ENCODE measurements at regions not wholly inside any gene's neighbourhood (a gene's known extent, or its start where the extent isn't known, plus 50 kb on each side); places are given as distances from the start of the nearest gene placed in this dataset.
"Not testable (repeated sequence)": the region's sequence is repeated elsewhere in the genome, so short reads cannot be mapped to it uniquely, and the experiment has no call there.

- DNase-seq (ENCODE audit: extremely low spot score, insufficient read length, low read depth) (no peak), FAIRE-seq (no peak)
These were observed 126.9 kb downstream of the MFAP3L start for GRCh38 chr4:169899295-169899694.

GRCh38 chr4:169898095-169898494 lies 128.1 kb downstream of the MFAP3L start:
- DNase-seq (ENCODE audit: extremely low spot score, insufficient read length, low read depth) (no peak), FAIRE-seq (no peak)

DNA sequence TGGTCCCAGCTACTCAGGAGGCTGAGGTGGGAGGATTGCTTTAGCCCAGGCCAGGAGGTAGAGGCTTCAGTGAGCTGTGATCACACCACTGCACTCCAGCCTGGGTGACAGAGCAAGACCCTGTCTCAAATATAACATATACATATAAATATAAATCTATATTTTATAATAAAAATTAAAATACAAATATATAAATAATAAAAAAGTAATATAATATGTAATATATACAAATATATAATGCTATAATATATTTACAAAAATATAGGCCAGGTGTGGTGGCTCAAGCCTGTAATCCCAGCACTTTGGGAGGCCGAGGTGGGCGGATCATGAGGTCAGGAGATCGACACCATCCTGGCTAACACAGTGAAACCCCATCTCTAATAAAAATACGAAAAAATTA lies 131.4 kb downstream of the MFAP3L start:
- DNase-seq (ENCODE audit: extremely low spot score, insufficient read length, low read depth); FAIRE-seq: not testable (repeated sequence)

DNA sequence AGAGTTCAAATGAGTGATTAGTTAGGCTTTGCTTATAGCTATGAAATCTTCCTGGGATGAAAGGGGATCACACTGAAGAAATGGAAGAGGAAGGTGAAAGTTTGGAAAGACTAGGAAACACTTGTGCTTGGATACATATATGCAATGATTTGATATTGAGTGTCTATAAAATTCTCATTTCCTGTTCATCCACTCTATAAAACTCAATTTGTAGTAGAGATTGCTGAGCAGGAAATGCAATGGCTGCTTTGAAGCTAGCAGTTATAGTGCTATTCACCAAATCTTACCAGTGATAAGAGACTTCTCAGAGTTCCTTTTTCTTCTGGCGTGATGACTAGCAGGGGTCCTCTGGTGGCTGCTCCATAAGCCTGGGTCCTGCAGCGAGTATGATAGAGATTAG lies 128.1 kb upstream of the HPF1 start:
- no peak for DNase-seq (ENCODE audit: extremely low spot score, insufficient read length, low read depth)
- FAIRE-seq, result no peak

DNA sequence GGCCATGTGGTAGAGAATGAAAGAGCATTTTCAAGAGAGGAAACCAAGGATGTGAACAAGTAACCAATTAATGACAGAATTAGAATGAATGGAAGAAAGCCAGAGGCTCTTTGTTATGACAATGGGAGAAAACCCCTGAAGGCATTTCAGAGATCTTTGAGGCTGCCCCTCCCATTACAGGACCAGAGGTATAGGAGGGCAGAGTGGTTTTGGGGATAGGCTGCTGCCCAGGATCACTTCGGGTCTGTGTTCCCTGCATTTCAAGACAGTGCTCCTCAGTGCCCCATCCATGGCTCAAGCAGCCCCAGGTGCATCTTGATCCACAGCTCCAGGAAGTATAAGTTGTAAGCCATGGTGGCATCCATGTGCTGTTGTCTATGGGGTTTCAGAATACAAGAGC lies 124.0 kb upstream of the HPF1 start:
- FAIRE-seq (no peak), DNase-seq (ENCODE audit: extremely low spot score, insufficient read length, low read depth) (no peak)

DNA sequence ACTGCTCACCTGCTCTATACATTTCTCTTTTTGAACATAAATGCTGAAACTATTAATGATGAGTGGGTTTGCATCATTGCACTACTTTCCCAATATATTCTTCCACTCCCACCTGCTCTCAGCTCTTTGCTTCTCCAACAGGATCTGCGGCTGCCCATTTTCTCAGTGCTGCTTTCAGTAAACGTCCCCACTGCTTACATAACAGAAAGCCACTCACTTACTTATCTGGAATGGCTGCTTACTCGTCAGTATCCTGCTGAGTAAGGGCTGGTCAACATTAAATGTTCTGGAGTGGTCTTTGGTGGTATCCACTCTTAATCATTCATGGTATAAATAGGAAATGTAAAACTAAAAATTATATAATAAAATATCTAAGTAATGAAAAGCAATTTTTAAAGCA lies 112.8 kb upstream of the HPF1 start:
- DNase-seq (ENCODE audit: extremely low spot score, insufficient read length, low read depth) (no peak), FAIRE-seq (no peak)

- FAIRE-seq, result no peak
- DNase-seq (ENCODE audit: extremely low spot score, insufficient read length, low read depth), result no peak
These were observed 111.7 kb upstream of the HPF1 start for GRCh38 chr4:169869490-169869889.

DNA sequence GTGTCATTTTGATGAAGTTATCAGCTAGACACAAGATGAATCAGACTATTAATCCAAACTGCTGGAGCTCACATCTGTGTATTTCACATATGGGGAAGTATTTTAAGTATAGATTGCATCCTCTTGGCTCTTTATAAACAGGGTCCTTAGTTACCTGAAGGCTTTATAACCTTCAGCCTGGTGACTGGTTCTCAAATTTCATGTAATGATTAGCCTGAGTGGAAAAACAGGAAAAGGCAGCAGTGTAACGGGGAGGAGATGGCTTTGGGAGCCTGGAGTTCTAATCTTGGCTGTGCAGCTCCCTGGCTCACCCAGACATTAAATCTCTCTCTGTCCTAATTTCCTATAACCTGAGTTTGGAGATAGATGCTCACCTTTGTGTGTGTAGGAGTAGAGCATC lies 103.8 kb upstream of the HPF1 start:
- no peak for FAIRE-seq

GRCh38 chr4:169859366-169860216 lies 101.8 kb upstream of the HPF1 start:
- no peak for DNase-seq (ENCODE audit: extremely low spot score, insufficient read length, low read depth)
- no peak for FAIRE-seq

More for the DNA sequence above, 103.8 kb upstream of the HPF1 start:
- DNase-seq (ENCODE audit: extremely low spot score, insufficient read length, low read depth), result no peak

DNA sequence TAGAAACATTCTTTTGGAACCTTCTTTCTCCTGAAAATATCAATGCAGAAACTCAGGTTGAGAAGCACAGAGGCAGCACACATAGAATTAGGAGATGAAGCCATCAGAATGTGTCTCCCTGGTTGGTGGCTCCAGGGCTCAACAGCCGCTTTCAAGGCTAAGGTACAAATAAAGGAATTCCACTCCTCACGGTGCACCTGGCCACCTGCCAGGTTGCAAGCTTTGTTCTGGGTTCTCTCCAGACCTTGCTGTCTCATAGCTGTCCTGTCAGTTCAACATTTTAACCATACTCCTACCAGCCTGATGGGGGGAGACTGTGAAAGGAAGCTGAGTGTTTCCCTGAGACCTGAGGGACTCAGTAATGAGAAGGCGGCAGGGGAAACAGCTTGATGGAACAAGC lies 96.3 kb upstream of the HPF1 start:
- FAIRE-seq, result no peak
- DNase-seq (ENCODE audit: extremely low spot score, insufficient read length, low read depth), result no peak

- no peak for FAIRE-seq
- DNase-seq (ENCODE audit: extremely low spot score, insufficient read length, low read depth), result no peak
These were observed 94.7 kb upstream of the HPF1 start for GRCh38 chr4:169852481-169852880.

GRCh38 chr4:169851750-169852149 lies 94.0 kb upstream of the HPF1 start:
- FAIRE-seq, result no peak
- DNase-seq (ENCODE audit: extremely low spot score, insufficient read length, low read depth), result no peak

- no peak for DNase-seq (ENCODE audit: extremely low spot score, insufficient read length, low read depth)
- no peak for FAIRE-seq
These were observed 91.7 kb upstream of the HPF1 start for GRCh38 chr4:169849456-169849855.

GRCh38 chr4:169848018-169848417 lies 90.3 kb upstream of the HPF1 start:
- DNase-seq (ENCODE audit: extremely low spot score, insufficient read length, low read depth) (no peak), FAIRE-seq (no peak)

GRCh38 chr4:169847171-169847570 lies 89.4 kb upstream of the HPF1 start:
- FAIRE-seq, result no peak
- no peak for DNase-seq (ENCODE audit: extremely low spot score, insufficient read length, low read depth)

GRCh38 chr4:169846396-169846795 lies 88.7 kb upstream of the HPF1 start:
- FAIRE-seq, result no peak
- no peak for DNase-seq (ENCODE audit: extremely low spot score, insufficient read length, low read depth)

DNA sequence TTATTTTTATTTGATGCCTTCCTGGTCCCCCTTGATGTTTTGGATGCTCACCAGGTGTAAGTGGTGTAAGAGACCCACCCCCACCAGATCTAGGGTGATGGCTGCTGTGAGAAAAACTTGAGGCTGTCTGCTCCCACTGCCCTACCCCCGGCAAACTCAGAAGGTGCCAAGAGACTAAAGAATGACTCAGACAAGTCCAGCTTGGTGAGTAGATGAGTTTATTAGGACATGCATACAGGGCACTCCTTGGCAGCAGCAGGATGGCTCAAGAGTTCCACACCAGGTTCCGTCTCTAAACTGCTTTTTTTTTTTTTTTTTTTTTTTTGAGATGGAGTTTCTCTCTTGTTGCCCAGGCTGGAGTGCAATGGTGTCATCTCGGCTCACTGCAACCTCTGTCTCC lies 84.0 kb upstream of the HPF1 start:
- no peak for FAIRE-seq

DNA sequence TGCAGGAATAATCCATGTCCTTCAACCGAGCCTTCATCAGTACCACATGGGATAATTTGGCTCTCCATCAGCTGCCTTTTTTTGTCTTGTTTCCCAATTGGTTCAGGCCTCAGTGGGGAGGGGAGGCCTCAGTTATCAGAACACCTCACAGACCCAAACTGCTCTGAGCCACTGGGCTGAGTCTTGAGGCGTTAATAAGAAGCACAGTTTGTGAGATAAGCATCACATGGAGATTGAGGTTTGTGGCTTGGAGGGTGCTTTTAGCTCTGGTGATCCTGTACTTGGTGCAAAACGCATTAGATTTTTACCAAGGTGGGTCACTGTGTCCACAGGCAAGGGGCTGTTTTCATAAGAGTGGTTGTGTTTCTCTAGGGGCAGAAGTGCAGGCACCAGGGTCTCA lies 82.8 kb upstream of the HPF1 start:
- DNase-seq (ENCODE audit: extremely low spot score, insufficient read length, low read depth) (no peak), FAIRE-seq (no peak)

More for the DNA sequence above, 84.0 kb upstream of the HPF1 start:
- no peak for DNase-seq (ENCODE audit: extremely low spot score, insufficient read length, low read depth)

DNA sequence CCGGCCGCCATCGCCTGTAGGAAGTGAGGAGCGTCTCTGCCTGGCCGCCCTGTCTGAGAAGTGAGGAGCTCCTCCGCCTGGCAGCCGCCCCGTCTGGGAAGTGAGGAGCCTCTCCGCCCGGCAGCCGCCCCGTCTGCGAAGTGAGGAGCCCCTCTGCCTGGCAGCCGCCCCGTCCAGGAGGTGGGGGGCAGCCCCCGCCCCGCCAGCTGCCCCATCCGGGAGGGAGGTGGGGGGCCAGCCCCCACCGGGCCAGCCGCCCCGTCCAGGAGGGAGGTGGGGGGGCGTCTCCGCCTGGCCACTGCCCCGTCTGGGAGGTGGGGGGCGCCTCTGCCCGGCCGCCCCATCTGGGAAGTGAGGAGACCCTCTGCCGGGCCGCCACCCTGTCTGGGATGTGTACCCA lies 70.6 kb upstream of the HPF1 start:
- not testable (repeated sequence) for FAIRE-seq

GRCh38 chr4:169826634-169827187 lies 69.0 kb upstream of the HPF1 start:
- no peak for DNase-seq (ENCODE audit: extremely low spot score, insufficient read length, low read depth)

More for the DNA sequence above, 70.6 kb upstream of the HPF1 start:
- DNase-seq (ENCODE audit: extremely low spot score, insufficient read length, low read depth), result not testable (repeated sequence)

GRCh38 chr4:169823685-169824084 lies 65.9 kb upstream of the HPF1 start:
- no peak for FAIRE-seq
- no peak for DNase-seq (ENCODE audit: extremely low spot score, insufficient read length, low read depth)

More at GRCh38 chr4:169826634-169827187, 69.0 kb upstream of the HPF1 start:
- FAIRE-seq, result no peak

GRCh38 chr4:169821402-169821801 lies 63.7 kb upstream of the HPF1 start:
- DNase-seq (ENCODE audit: extremely low spot score, insufficient read length, low read depth) (no peak), FAIRE-seq (no peak)

Data from GM18507 (cell line).